ENCODE measurements at regions not wholly inside any gene's neighbourhood (a gene's known extent, or its start where the extent isn't known, plus 50 kb on each side); places are given as distances from the start of the nearest gene placed in this dataset.

DNA sequence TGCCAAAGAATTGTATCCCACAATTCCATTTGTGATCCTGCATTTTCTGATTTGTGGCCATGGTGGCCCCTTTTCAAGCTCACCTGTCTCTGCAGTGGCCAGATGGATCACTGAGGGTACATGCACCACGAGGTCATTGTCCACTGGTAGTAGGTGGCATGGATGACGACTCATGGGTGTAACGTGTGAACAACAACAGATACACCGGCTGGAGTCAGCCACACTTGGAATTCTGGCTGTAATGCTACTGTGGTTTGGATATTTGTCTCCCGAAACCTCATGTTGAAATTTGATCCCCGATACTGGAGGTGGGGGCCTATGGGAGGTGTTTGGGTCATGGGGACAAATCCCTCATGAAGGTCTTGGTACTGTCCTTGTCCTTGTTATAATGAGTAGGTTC, 102.2 kb upstream of the TAF1B start:
- TF ChIP-seq TEAD4 (CRISPR knock-in tag; IDR thresholded peaks at IDR 0.05), result no peak
- TF ChIP-seq, protein P1, sequence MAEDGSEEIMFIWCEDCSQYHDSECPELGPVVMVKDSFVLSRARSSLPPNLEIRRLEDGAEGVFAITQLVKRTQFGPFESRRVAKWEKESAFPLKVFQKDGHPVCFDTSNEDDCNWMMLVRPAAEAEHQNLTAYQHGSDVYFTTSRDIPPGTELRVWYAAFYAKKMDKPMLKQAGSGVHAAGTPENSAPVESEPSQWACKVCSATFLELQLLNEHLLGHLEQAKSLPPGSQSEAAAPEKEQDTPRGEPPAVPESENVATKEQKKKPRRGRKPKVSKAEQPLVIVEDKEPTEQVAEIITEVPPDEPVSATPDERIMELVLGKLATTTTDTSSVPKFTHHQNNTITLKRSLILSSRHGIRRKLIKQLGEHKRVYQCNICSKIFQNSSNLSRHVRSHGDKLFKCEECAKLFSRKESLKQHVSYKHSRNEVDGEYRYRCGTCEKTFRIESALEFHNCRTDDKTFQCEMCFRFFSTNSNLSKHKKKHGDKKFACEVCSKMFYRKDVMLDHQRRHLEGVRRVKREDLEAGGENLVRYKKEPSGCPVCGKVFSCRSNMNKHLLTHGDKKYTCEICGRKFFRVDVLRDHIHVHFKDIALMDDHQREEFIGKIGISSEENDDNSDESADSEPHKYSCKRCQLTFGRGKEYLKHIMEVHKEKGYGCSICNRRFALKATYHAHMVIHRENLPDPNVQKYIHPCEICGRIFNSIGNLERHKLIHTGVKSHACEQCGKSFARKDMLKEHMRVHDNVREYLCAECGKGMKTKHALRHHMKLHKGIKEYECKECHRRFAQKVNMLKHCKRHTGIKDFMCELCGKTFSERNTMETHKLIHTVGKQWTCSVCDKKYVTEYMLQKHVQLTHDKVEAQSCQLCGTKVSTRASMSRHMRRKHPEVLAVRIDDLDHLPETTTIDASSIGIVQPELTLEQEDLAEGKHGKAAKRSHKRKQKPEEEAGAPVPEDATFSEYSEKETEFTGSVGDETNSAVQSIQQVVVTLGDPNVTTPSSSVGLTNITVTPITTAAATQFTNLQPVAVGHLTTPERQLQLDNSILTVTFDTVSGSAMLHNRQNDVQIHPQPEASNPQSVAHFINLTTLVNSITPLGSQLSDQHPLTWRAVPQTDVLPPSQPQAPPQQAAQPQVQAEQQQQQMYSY (CRISPR knock-in tag; IDR thresholded peaks at IDR 0.05), result no peak
- TF ChIP-seq CREB1 (CRISPR knock-in tag; IDR thresholded peaks at IDR 0.05), result no peak
- no peak for TF ChIP-seq ZNF416 (CRISPR knock-in tag; IDR thresholded peaks at IDR 0.05)
- TF ChIP-seq MYBL2 (CRISPR knock-in tag; IDR thresholded peaks at IDR 0.05), result no peak
- TF ChIP-seq, protein P2, sequence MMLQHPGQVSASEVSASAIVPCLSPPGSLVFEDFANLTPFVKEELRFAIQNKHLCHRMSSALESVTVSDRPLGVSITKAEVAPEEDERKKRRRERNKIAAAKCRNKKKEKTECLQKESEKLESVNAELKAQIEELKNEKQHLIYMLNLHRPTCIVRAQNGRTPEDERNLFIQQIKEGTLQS (CRISPR knock-in tag; conservative IDR thresholded peaks at IDR 0.05), result no peak
- no peak for TF ChIP-seq CTCF (IDR thresholded peaks at IDR 0.05)
- TF ChIP-seq FOXP1 (CRISPR knock-in tag; IDR thresholded peaks at IDR 0.05; ENCODE audit: borderline replicate concordance), result no peak
- no peak for TF ChIP-seq GABPB1 (CRISPR knock-in tag; IDR thresholded peaks at IDR 0.05)
- no peak for TF ChIP-seq ETV6 (CRISPR knock-in tag; IDR thresholded peaks at IDR 0.05)
- no peak for TF ChIP-seq SMAD3 (CRISPR knock-in tag; IDR thresholded peaks at IDR 0.05; ENCODE audit: borderline replicate concordance)
- no peak for TF ChIP-seq NR3C1 (CRISPR knock-in tag; conservative IDR thresholded peaks at IDR 0.05; ENCODE audit: low read depth)

All from WTC11 (cell line).